HCT116 (cell line): ENCODE measurements at regions not wholly inside any gene's neighbourhood (a gene's known extent, or its start where the extent isn't known, plus 50 kb on each side); places are given as distances from the start of the nearest gene placed in this dataset.

ENCODE experiments used
- POLR2AphosphoS5 ChIP-seq: IDR thresholded peaks from 2 replicates; pipeline ENCODE4 v1.6.1; 2011; ENCODE audit warnings: mild to moderate bottlenecking, low read depth, low read length, moderate library complexity
- ZFX ChIP-seq: fragments of 450-650 bp; IDR thresholded peaks from 2 replicates; pipeline ENCODE4 v1.6.1; 2017

GRCh38 chr2:137872577-137872976 is 91.7 kb upstream of the HNMT start:
- TF ChIP-seq POLR2AphosphoS5 = no peak
- no peak for TF ChIP-seq ZFX
